GM19372 (cell line): ENCODE measurements at regions not wholly inside any gene's neighbourhood (a gene's known extent, or its start where the extent isn't known, plus 50 kb on each side); places are given as distances from the start of the nearest gene placed in this dataset.
"Not testable (repeated sequence)": the region's sequence is repeated elsewhere in the genome, so short reads cannot be mapped to it uniquely, and the experiment has no call there.

Experiments used
- ATAC-seq: cut with Tn5 transposase; IDR thresholded peaks from one replicate; pipeline ENCODE4 v1.9.1; 2021; ENCODE audit warnings: mild to moderate bottlenecking, low read depth, moderate library complexity; ENCODE audit not compliant: unreplicated experiment

DNA sequence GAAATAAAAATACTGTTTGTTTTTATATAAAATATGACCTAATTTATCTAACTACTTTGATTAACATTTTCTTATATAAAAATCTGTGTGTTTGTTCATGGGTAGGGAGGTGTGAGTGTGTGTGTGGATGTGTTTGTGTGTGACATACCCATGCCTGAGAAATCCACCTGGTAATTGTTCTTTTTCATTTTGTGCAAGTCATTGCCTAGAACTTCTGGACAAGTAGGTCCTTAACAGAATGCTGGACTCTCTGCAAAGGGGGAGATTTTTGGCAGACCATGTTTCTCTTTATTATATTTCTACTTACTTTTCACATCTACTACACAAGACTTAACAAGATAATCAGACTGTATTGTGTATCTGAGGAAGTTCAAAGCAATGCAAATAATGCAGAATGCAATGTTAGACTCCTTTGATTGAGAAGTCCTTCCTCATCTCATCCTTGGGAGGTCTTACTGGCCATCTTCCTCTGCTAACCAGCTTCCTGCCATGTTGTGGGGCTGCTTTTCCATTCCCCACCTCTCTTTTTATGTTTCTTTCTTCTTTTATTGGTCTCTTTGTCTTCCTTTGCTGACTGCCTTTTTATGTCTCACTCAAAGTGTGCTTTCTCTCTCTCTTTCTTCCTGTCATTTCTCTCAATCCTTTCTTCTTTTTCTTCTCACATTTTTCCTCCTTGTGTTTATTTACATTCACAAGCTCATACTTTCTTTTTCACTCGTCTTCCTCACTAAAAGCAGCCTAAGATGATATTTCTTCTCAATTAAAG lies 1017.0 kb upstream of the CNTN5 start:
- no peak for ATAC-seq

DNA sequence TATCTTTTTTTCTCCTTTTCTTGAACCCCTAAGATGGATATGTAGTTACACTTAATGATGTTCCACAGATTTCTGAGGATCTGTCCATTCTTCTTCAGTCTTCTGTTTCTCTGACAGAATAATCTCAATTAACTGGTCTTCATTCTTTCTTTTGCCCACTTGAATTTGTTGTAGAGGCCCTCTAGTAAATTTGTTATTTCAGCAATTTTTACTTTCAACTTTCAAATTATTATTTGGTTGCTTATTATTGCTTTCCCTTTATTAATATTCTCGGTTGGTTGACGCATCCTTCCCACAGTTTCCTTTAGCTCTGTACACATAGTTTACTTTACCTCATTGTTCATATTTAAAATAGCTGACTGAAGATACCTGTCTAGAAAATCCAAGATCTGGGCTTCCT lies 1013.7 kb upstream of the CNTN5 start:
- ATAC-seq: no peak

DNA sequence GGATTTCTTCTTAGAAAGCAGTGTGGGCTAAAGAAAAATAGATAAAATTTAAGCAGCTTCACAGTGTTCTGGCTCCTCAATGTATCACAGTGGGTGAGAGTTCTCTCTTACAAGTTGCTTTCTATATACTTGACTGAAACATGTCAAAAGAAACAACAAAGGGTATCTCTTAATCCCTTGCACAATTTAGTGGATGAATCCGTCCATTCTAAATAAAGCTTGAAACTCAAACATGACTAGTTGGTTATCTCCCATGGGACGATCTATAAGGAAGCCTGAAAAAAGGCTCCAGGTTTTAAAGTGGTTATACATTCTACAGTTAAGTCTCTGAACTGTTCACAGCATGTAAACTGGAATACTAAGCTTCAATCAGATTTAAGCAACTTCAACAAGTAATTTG lies 993.1 kb upstream of the CNTN5 start:
- ATAC-seq: no peak

DNA sequence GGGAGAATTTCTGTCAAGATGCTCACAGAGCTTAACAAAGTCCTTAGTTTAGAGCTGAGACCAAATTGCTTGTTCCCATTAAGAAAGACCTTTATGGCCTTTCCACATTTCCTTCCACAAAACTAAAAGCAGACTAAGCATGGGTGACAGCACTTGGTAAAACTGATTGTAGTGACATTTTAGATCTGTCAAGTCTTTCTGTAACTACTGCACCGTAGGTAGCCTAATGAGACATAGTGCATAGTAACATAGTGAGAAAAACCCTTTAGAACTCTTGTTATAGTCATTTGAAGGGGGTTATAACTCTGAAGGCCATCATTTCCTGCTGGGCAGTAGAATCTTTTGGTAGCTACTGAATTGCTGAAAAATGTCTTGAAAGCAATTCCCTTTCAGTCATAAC lies 990.9 kb upstream of the CNTN5 start:
- no peak for ATAC-seq

DNA sequence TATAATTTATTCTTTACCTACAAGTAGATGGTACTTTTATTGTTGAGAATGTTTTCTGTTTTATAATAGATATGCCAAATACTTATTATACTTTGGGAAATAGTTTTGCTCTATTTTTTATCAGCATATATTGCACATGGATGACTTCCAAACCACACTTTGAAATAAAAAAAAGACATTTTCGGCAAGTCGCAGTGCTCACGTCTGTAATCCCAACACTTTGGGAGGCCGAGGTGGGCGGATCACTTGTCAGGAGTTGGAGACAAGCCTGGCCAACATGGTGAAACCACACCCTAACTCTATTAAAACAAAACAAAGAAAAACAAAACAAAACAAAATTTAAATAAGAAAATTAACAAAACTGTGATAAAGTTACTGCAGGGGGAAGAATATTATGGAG lies 983.9 kb upstream of the CNTN5 start:
- no peak for ATAC-seq

DNA sequence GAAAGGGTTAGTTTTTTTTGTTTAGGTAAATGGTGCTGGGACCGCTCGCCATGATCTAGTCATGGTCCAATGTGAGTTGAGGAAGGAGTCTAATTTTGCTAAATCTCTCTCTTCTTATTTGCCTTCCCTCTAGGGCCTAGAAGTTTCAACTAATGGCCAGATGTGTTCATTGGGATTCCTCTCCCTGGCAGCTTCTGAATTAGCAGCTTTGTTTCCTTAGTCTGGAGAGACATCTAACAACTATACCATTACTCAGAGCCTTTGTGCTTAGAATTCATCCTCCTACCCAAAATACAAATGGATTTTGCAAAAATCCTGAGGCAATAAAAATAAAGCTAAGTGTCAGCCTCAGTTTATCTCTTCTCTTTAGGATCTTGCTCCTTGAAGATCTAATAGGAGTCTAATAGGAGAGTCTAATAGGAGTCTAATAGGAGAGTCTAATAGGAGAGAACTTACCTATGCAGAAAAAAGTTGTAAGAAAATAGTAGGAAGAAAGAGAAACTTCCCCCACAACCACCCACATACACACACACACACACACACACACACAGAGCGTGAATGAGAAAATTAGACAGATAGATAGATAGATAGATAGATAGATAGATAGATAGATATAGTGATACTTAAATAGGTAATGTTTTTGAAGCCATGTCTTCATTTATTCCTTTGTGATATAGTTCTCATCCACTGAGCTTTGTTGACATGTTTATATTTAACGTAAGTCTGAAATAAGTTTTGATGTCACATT lies 980.5 kb upstream of the CNTN5 start:
- ATAC-seq: no peak

DNA sequence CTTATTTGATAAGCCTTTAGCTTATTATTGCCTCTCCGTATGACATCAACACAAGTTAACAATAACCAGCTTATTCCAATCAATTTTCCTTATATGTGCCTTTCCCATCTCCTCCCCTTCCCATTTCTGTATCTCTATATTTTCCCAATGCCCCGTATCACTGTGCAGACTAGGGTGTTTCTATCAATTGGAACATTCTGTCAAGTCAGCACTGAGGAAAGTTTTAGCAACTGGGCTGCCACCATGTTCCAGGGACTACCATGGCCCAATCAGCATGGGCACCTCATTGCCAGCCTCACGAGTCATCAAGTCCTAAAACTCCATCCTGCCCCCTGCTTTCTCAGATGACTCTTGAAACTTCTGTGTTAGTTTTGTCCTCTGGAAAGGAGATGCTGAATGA lies 973.1 kb upstream of the CNTN5 start:
- no peak for ATAC-seq

DNA sequence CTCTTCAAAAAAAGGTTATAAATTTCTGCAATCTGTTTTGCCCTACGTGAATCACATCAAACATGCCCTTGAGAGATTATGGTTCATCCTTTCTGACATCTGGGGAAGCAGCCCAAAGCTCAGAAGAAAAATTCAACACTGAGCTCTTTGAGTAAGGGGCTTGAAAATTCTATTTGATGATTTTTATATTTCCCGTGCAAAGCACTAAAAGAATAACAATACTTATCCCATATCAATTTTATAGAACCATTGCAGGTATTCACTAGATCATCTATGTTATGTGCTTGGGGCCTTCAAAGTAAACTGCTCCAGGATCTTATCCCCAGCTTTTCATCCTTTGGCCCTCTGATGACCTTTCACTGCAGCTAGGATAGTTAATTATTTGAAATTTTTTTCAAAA lies 966.9 kb upstream of the CNTN5 start:
- no peak for ATAC-seq

DNA sequence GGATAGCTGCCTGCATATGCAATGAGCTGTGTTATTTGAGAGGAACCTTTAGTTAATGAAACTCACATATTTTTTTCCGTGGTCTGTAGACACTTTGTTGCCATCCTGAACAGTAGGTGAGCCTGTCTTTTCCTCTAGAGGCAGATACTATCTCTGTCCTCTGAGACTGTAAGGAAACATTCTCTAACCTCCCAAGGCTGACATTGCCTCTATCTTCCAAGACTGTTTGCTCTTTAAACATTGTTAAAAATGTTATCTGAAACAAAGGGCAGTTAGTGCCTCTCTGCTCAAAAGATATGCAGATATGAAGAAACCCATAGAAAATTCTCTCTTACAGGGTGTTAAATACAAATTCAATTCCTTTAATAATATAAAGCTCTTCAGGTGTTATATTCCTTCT lies 963.8 kb upstream of the CNTN5 start:
- no peak for ATAC-seq

DNA sequence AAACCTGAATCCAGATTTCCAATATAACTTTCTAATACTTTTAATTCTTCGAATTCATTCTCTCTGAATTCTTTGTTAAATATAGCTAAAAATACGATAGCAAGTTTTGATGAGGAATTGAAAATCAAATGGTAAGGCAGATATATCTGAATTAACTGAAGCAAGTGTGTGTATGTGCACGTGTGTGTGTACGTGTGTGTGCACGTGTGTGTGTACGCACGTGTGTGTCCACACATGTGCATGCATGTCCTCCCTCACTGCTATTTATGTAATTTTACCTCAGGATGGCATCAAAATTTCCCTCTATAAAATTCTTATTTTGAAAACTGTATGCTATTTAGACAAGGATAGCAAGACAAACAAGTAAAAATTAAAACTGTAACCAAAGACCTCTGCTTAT lies 961.3 kb upstream of the CNTN5 start:
- no peak for ATAC-seq

DNA sequence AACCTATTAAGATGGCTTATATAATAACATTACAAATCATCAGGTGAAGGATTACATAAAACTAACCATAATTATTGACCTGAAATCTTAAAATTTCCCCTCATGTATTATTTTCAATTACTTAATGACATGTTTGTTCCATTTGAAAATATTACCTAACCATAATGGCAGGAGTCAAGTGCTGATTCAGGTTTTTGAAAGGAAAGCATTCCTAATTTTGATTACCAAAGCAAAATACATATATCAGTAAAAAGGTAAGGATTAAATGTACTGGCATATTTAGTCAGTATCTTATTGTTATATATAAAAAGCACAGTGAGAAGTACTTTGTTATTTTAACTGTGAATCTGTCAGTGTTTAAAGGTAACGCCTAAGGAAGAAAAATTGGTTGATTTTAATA lies 960.0 kb upstream of the CNTN5 start:
- no peak for ATAC-seq

DNA sequence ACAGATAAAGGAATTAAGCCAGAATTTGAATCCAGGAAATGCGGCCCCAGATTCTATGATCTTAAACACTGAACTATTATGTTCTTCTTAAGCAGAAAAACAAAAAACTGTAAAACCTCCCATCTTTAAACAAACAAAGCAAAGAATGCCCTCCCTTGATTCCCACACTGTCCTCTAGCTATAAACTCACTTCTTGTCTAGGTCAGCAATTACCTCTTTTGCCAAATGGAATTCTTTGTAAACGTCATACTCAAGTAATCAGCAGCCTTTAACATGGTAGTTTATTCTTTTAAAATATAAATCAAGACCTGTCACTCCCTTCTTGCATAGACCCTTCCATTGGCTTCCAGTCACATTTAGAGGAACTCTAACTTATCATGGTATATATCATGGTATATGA lies 958.9 kb upstream of the CNTN5 start:
- ATAC-seq: no peak

DNA sequence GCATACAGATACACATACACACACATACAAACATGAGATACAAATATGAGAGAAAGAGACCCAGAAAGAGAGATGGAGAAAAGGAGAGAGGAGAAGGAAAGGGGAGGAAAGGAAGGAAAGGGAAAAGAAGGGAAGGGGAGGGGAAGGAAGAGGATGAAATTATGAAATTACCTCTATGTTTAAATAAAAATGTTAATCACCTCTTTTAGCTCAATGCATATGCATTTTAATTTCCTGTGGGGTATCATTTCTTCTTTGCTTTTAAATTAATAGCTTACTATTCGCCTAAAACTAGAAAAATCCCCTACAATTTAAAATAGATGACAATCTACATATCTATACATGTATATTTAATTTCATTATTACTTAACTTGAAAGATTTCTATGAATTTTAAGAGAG lies 958.0 kb upstream of the CNTN5 start:
- ATAC-seq: no peak

DNA sequence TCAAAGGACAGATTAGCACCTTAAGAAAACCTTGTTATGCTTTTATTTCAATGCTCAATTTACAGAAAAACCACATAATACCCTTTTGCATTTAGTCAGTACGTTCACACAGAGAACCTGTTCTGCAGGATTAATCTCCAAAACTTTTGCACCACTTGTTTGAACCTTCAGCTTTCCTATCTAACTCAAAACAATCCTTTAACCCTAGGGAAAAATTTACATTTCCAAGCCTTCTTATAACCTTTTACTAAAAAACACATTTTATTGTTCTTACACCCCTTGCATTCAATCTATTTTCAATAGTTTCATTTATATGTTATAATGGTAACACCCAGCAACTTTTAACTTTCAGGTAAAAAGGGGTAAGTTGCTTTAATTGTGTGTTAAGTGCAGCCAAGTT lies 952.5 kb upstream of the CNTN5 start:
- ATAC-seq: no peak

DNA sequence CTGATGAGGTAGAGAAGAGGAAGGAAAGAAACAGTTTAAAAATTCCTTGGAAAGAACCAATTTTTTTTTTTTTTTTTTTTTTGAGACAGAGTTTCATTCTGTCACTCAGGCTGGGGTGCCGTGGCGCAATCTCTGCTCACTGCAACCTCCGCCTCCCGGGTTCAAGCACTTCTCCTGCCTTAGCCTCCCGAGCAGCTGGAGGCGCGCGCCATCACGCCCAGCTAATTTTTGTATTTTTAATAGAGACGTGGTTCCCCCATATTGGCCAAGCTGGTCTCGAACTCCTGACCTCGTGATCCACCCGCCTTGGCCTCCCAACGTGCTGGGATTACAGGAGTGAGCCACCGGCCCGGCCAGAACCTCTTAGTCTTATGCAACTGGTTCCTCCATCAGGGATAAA lies 951.6 kb upstream of the CNTN5 start:
- not testable (repeated sequence) for ATAC-seq

DNA sequence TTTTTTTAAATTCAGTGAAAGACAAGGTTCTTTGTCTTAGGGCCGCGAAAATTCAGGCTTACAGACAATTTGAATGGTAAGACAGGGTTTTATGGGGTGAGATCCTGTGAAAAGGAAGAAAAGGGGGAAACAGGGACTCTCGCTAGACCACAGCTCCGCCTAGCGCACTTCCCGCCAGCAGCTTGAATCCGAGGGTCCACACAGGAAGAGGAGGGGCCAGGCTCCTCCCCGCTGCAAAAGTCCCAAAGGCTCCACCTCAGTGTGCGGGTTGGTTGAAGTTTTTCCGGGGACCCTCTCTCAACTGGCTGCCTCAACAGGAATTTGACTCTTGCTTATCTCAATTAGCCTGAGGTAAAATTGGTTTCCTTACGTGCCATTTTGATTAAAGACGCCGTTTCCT lies 950.9 kb upstream of the CNTN5 start:
- ATAC-seq: no peak

DNA sequence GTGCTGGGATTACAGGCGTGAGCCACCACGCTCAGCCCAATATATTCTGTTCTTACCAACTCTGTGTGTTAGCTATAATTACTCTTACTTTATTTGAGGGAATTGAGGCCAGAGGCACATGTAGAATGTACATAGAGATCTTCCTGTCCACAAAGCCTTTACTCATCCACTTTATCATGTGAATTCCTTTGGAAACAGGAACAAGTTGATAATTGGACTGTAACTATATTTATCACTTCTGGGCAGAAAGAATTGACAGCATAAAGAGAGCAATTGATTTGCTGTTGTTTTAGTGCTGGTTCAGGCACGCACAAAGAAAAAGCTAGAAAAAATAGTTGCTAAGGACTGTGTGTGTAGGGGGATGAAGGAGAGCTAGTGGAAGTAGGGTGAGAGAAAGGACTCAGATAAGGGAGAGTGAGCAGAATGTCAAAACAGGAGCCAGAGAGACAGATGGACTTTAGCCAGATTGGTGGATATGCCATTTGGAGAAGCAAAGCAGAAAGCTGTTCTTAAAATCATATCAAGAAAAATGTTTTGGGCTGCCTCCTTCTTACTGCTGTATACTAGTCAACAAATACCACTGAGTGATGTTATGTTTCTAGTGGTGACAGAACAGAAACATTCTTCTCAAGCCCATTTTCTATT lies 929.8 kb upstream of the CNTN5 start:
- no peak for ATAC-seq

DNA sequence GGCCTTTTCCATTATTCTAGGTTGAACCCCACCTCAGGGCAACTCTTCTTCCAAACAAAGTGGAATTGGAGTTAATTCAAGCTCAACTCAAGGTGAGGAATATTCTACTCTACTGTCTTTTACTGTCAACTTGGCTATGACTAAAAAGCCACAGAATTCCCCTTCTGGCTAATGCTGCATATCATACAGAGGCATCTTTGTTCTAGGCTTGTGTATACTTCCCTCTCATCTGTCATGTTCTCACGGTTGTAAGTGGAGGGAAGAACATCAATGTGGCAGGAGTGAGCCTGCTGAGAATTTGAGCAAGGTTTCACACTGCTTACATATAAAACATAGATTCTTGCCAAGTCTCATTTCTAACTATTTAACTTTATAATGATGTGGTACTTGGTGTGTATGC lies 921.4 kb upstream of the CNTN5 start:
- ATAC-seq: no peak

DNA sequence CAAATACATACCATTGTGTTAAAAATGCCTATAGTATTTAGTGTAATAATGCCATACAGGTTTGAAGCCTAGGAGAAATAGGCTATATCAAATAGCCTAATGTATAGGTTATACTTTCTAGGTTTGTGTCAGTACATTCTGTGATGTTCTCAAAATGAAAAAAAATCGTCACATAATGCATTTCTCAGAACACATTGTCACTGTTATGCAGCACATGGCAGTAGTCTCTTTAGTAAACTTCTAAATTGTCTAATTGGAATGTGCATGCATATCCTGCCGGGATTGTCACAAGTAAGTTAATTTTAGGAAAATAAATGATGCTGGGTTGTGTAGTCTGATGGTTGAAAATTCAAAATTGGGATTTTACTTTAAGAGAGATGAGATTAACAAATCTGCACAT lies 920.1 kb upstream of the CNTN5 start:
- ATAC-seq: no peak

DNA sequence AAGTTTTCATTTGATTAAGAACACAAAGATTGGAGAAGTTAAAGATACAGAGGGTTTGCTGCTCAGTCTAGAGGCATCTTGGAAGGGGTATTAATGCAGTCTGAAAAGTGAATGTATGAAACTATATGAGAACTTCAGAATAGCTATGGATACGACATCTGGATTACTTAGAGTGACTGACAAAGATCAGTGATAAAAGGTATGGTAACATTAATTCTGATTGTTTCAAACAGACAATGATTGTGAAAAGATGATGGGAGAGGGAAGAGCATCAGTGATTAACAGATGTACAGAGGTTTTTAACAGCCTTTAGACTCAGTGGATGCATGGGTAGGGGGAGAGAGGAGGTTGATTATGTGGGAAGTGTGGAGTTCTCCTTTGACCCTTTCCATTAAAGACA lies 919.4 kb upstream of the CNTN5 start:
- ATAC-seq: no peak

DNA sequence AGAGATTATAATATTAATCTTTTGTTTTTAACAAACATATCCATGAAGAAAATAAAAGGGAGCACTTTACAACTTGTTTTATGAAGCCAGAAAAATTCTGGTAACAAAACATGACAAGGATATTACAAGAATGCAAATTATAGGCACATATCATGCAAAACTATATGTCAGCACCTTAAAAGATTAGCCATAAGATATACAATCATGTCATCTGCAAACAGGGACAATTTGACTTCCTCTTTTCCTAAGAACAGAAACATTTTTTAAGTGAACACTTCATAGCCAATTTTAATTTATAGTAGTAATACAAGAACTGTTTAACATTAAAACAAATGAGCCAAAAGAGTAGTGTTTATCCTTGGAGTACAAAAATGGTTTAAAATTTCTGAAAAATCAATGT lies 916.5 kb upstream of the CNTN5 start:
- ATAC-seq: no peak

DNA sequence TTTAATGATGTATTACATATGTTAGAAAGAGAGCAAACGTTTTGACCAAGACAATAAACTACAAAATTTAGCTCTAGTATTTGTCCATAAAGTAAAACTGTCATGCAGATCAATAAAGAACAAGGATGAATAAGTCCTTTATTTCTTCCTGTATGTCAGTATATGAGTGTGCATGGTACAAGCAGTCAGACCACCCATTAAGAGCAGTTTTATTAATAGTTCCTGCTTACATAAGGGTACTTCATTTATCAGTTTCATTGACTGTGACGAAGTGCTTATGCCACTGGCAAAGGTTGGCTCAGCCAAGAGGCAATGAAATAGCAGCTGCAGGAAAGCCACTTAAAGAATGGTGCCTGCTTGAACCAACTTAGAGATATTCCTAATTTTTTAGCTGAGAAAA lies 913.0 kb upstream of the CNTN5 start:
- ATAC-seq: no peak
